ENCODE measurements at regions not wholly inside any gene's neighbourhood (a gene's known extent, or its start where the extent isn't known, plus 50 kb on each side); places are given as distances from the start of the nearest gene placed in this dataset.

DNA sequence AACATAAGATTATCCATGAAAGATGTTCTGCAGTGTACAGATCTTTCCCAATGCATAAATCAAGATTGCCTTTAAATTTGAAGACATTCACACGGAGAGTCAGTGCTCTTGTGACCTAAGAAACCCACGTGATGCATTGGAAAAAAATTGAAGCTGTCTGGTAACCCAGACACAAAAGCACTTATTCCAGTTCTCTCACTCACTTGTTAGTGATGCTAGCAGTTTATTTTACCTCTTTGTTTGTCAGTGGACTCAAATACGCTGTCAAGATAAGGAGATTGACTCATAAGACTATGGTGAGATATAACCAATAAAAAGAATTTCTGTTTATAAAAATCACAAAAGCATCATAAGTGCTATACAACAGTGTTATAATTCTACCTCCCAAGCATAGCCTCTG lies 245.8 kb upstream of the SMIM31 start:
- TF ChIP-seq, protein P1, sequence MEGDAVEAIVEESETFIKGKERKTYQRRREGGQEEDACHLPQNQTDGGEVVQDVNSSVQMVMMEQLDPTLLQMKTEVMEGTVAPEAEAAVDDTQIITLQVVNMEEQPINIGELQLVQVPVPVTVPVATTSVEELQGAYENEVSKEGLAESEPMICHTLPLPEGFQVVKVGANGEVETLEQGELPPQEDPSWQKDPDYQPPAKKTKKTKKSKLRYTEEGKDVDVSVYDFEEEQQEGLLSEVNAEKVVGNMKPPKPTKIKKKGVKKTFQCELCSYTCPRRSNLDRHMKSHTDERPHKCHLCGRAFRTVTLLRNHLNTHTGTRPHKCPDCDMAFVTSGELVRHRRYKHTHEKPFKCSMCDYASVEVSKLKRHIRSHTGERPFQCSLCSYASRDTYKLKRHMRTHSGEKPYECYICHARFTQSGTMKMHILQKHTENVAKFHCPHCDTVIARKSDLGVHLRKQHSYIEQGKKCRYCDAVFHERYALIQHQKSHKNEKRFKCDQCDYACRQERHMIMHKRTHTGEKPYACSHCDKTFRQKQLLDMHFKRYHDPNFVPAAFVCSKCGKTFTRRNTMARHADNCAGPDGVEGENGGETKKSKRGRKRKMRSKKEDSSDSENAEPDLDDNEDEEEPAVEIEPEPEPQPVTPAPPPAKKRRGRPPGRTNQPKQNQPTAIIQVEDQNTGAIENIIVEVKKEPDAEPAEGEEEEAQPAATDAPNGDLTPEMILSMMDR (IDR thresholded peaks at IDR 0.05) = no peak
- TF ChIP-seq POLR2A (IDR thresholded peaks at IDR 0.05) = no peak
- TF ChIP-seq POLR2AphosphoS5 (IDR thresholded peaks at IDR 0.05) = no peak
- no peak for TF ChIP-seq EP300 (IDR thresholded peaks at IDR 0.05)

Data from stomach (tissue), 4 donors.